ENCODE measurements at regions not wholly inside any gene's neighbourhood (a gene's known extent, or its start where the extent isn't known, plus 50 kb on each side); places are given as distances from the start of the nearest gene placed in this dataset.

DNA sequence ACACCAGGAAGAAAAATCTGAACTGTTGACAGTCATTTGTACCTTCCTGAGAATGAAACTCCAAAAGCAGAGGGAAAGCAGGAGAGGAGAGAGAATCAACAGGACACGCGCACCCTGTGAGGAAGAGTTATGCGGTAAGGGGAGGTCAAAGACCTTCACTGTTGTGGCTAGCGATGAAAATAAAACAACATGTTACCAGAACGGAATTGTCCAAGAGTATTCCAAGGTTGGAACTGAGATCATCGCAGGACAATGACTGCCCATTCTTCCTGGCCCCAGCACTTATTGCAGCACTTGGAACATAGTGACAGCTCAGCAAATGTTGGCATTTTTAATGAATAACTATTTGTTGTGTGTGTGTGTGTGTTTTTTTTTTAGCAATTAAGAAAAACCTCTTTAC lies 176.0 kb upstream of the TSC22D1 start:
- no peak overlapping the region for H3K4me3 Mint-ChIP-seq
- no peaks in the 10 kb centered on the region for H3K27me3 ChIP-seq (ENCODE audit: control insufficient read depth, insufficient read depth, low read length)
- H3K27me3 Mint-ChIP-seq (ENCODE audit: low read depth in 2 of 2): peaks cover 0 to 6% of the 10 kb centered on the region in 2 donors
- 97% methylated on average over 6 of the region's 6 CpGs for WGBS (ENCODE audit: insufficient coverage)
- no peak for DNase-seq
- no peaks in the 10 kb centered on the region for H3K9me3 ChIP-seq (ENCODE audit: control insufficient read depth, insufficient read depth, low read length)
- TF ChIP-seq, protein P1, sequence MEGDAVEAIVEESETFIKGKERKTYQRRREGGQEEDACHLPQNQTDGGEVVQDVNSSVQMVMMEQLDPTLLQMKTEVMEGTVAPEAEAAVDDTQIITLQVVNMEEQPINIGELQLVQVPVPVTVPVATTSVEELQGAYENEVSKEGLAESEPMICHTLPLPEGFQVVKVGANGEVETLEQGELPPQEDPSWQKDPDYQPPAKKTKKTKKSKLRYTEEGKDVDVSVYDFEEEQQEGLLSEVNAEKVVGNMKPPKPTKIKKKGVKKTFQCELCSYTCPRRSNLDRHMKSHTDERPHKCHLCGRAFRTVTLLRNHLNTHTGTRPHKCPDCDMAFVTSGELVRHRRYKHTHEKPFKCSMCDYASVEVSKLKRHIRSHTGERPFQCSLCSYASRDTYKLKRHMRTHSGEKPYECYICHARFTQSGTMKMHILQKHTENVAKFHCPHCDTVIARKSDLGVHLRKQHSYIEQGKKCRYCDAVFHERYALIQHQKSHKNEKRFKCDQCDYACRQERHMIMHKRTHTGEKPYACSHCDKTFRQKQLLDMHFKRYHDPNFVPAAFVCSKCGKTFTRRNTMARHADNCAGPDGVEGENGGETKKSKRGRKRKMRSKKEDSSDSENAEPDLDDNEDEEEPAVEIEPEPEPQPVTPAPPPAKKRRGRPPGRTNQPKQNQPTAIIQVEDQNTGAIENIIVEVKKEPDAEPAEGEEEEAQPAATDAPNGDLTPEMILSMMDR (IDR thresholded peaks at IDR 0.05): no peak
- ATAC-seq: no peak
- no peaks in the 10 kb centered on the region for H3K36me3 ChIP-seq (ENCODE audit: control insufficient read depth, insufficient read depth, low read length)
- no peaks in the 10 kb centered on the region for H3K9me3 Mint-ChIP-seq
- no peak overlapping the region for H3K27ac Mint-ChIP-seq
- H3K36me3 Mint-ChIP-seq: no peaks in the 10 kb centered on the region
- no peak overlapping the region for H3K4me3 ChIP-seq (ENCODE audit: low read length)
- no peaks in the 10 kb centered on the region for H3K4me1 Mint-ChIP-seq
- H3K4me1 ChIP-seq (ENCODE audit: control insufficient read depth, insufficient read depth, low read length): no peaks in the 10 kb centered on the region
- intact Hi-C loops (cut with micrococcal nuclease): no loop called here
- no peak overlapping the region for H3K27ac ChIP-seq (ENCODE audit: low read length)

- TF ChIP-seq, protein P1 (IDR thresholded peaks at IDR 0.05): no peak
- intact Hi-C loops (cut with micrococcal nuclease): no loop called here
- Histone ChIP-seq H3K4me3 (ENCODE audit: low read length) (no peak overlapping the region), H3K9me3 (ENCODE audit: control insufficient read depth, insufficient read depth, low read length) (no peaks in the 10 kb centered on the region), H3K4me1 (ENCODE audit: control insufficient read depth, insufficient read depth, low read length) (no peaks in the 10 kb centered on the region), H3K27me3 (ENCODE audit: control insufficient read depth, insufficient read depth, low read length) (no peaks in the 10 kb centered on the region), H3K27ac (ENCODE audit: low read length) (no peak overlapping the region), H3K36me3 (ENCODE audit: control insufficient read depth, insufficient read depth, low read length) (no peaks in the 10 kb centered on the region)
- no peak overlapping the region for H3K27ac Mint-ChIP-seq
- 80% methylated on average over 1 of the region's 1 CpG for WGBS (ENCODE audit: insufficient coverage)
- no peaks in the 10 kb centered on the region for H3K36me3 Mint-ChIP-seq
- no peak overlapping the region for H3K4me3 Mint-ChIP-seq
- ATAC-seq (no peak), DNase-seq (no peak)
- no peaks in the 10 kb centered on the region for H3K9me3 Mint-ChIP-seq
- H3K27me3 Mint-ChIP-seq (ENCODE audit: low read depth in 2 of 2): peaks cover 0 to 6% of the 10 kb centered on the region in 2 donors
- H3K4me1 Mint-ChIP-seq: no peaks in the 10 kb centered on the region
Measured at GRCh38 chr13:44750630-44751029, 174.5 kb upstream of the TSC22D1 start.

GRCh38 chr13:44749906-44750305 lies 173.8 kb upstream of the TSC22D1 start:
- no peak overlapping the region for H3K27ac Mint-ChIP-seq

DNA sequence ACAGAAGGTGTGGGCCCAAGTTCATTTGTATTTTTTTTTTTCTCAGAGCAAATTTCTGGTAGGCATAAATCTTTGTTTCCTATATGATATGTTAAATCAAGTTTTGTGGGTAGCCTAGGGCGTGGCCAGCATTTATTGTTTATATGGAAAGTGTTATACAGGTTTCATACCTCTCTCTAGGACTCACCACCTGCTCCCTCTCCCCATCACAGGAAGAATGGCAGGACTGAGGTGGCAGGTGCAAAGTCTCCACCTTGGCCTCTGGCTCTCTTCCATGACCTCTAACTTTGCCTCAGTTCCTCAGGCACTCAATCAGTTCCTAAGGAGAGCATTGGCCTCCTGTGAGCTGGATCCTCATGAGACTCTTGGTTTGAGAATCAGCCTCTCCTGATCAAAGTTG lies 172.3 kb upstream of the TSC22D1 start:
- Histone ChIP-seq H3K4me3 (ENCODE audit: low read length) (no peak overlapping the region), H3K9me3 (ENCODE audit: control insufficient read depth, insufficient read depth, low read length) (no peaks in the 10 kb centered on the region), H3K27ac (ENCODE audit: low read length) (no peak overlapping the region), H3K36me3 (ENCODE audit: control insufficient read depth, insufficient read depth, low read length) (no peaks in the 10 kb centered on the region), H3K27me3 (ENCODE audit: control insufficient read depth, insufficient read depth, low read length) (no peaks in the 10 kb centered on the region), H3K4me1 (ENCODE audit: control insufficient read depth, insufficient read depth, low read length) (no peaks in the 10 kb centered on the region)
- ATAC-seq (no peak), DNase-seq (no peak)
- peaks cover 9% of the 10 kb centered on the region in 2 donors for H3K27me3 Mint-ChIP-seq (ENCODE audit: low read depth in 2 of 2)
- no peak overlapping the region for H3K4me3 Mint-ChIP-seq
- TF ChIP-seq, protein P1 (IDR thresholded peaks at IDR 0.05): no peak
- H3K4me1 Mint-ChIP-seq: no peaks in the 10 kb centered on the region
- H3K36me3 Mint-ChIP-seq: no peaks in the 10 kb centered on the region
- no CpG with 5 or more reads among the region's 1 CpG for WGBS (ENCODE audit: insufficient coverage)
- intact Hi-C loops (cut with micrococcal nuclease): no loop called here
- H3K9me3 Mint-ChIP-seq: no peaks in the 10 kb centered on the region
- H3K27ac Mint-ChIP-seq: no peak overlapping the region

More at GRCh38 chr13:44749906-44750305, 173.8 kb upstream of the TSC22D1 start:
- no peaks in the 10 kb centered on the region for H3K27me3 ChIP-seq (ENCODE audit: control insufficient read depth, insufficient read depth, low read length)
- no peak overlapping the region for H3K27ac ChIP-seq (ENCODE audit: low read length)
- peaks cover 3 to 7% of the 10 kb centered on the region in 2 donors for H3K27me3 Mint-ChIP-seq (ENCODE audit: low read depth in 2 of 2)
- ATAC-seq (no peak), DNase-seq (no peak)
- TF ChIP-seq, protein P1 (IDR thresholded peaks at IDR 0.05): no peak
- H3K4me1 ChIP-seq (ENCODE audit: control insufficient read depth, insufficient read depth, low read length): no peaks in the 10 kb centered on the region
- H3K4me1 Mint-ChIP-seq: no peaks in the 10 kb centered on the region
- no peaks in the 10 kb centered on the region for H3K36me3 Mint-ChIP-seq
- no peak overlapping the region for H3K4me3 Mint-ChIP-seq
- no peak overlapping the region for H3K4me3 ChIP-seq (ENCODE audit: low read length)
- 90% methylated on average over 2 of the region's 2 CpGs for WGBS (ENCODE audit: insufficient coverage)
- intact Hi-C loops (cut with micrococcal nuclease): no loop called here
- H3K9me3 Mint-ChIP-seq: no peaks in the 10 kb centered on the region
- H3K36me3 ChIP-seq (ENCODE audit: control insufficient read depth, insufficient read depth, low read length): no peaks in the 10 kb centered on the region
- H3K9me3 ChIP-seq (ENCODE audit: control insufficient read depth, insufficient read depth, low read length): no peaks in the 10 kb centered on the region
